ENCODE measurements at regions not wholly inside any gene's neighbourhood (a gene's known extent, or its start where the extent isn't known, plus 50 kb on each side); places are given as distances from the start of the nearest gene placed in this dataset.

DNA sequence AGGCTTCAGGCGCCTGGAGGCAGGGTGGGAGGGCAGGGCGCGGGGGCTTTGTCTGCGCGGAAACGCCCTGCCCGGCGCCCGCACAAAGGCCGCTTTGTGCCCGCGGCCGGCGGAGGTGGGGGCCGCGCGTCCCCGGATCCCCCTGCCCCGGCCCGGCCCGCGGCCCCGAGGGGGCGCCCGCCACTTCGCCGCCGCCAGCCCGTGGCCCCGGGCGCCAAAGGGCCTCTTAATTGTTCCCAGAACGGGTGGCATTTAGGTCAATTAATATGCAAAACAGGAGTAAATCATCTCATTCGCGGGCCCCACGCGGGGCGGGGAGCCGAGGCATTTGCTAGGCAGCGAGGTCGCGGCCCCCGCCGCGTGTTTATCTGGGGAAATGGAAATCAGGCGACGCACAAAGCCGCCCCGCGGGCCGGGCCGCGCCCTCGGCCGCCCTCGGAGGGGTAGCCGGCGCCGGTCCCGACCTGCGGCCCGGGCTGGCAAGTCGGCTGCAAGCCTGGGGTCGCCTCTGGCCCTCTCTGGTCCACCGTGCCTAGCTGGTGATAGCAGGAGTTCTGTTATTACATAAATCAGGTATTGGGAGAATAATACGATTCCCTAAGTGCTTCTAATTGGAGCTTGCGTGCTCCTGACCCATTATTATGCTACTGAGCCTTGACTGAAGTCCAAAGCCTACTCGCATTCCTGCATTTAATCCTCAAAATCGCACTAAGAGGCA lies 148.2 kb upstream of the GLI2 start:
- no peak for DNase-seq (ENCODE audit: low read depth, low spot score)

DNA sequence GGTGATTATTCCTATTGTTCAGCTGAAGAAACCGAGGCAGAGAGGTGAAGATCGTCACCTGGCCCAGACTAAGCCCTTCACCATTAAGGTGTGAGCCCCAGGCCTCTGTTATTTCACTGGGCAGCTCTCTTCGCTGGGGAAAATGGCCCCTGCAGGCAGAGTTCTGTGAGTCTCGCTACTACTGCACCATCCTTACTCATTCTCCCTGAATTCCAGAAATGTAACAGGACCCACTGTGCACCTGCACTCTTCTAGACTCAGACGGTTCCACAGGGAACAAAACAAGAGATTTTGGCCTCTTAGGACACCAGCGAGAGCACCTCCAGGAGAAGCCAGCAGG lies 147.7 kb upstream of the GLI2 start:
- DNase-seq (ENCODE audit: low read depth, low spot score): no peak

GRCh38 chr2:120589771-120590608 lies 145.7 kb upstream of the GLI2 start:
- DNase-seq (ENCODE audit: low read depth, low spot score): no peak

DNA sequence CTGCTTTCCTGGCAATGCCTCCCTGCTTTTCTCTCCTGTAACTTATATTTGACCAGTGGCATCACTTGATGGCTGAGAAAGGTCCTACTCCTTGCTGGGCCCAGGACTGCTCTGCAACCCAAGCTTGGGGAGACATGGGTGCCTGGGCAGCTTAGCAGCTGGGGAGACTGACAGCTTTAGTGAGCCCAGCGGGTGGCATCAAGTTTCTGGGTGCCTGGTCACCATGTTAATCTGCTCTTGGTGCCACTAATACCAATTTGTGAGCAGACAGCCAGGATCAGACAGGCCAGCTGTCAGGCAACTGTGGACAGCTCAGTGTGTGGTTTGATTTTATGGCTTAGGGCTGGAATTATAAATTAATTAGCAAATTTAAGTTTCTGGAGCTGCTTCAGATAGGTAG lies 144.8 kb upstream of the GLI2 start:
- no peak for DNase-seq (ENCODE audit: low read depth, low spot score)

DNA sequence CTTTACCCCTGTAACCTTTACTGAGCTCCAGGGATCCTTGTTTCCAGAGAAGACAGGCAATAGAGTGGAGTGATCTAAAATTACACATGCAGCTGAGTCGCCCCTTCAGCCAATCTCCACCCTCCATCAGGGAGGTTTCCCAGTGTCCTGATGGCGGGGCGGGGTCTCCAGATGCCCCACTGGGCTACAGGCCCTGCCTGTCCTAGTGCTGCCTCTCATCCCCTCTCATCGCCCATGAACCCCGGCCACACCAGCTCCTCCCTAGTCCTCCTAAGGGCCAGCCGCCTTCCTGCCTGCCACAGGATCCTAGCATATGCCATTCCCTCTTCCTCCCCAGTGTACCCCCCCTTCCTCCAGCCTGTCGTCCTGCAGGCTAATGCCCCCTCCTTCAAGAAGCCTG lies 144.1 kb upstream of the GLI2 start:
- DNase-seq (ENCODE audit: low read depth, low spot score): no peak

DNA sequence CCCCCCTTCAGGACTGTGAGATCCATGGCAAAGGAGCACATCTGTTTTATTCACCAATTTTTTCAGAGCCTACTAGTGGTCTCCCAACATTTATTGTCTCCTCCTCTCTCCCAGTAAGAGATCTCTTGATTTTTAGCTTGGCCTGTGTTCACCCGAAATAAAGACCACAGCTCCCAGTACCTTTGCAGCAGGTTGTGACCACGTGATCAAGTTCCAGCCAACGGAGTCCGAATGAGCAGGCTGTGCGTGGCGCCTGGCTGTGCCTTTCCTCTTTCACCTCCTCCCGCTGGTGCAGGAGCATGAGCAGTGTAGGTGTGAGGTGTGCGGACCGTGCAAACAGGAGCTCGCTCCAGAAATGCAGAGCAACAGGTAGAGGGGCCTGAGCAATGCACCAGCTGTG lies 143.6 kb upstream of the GLI2 start:
- no peak for DNase-seq (ENCODE audit: low read depth, low spot score)

GRCh38 chr2:120593921-120594686 lies 141.6 kb upstream of the GLI2 start:
- no peak for DNase-seq (ENCODE audit: low read depth, low spot score)

DNA sequence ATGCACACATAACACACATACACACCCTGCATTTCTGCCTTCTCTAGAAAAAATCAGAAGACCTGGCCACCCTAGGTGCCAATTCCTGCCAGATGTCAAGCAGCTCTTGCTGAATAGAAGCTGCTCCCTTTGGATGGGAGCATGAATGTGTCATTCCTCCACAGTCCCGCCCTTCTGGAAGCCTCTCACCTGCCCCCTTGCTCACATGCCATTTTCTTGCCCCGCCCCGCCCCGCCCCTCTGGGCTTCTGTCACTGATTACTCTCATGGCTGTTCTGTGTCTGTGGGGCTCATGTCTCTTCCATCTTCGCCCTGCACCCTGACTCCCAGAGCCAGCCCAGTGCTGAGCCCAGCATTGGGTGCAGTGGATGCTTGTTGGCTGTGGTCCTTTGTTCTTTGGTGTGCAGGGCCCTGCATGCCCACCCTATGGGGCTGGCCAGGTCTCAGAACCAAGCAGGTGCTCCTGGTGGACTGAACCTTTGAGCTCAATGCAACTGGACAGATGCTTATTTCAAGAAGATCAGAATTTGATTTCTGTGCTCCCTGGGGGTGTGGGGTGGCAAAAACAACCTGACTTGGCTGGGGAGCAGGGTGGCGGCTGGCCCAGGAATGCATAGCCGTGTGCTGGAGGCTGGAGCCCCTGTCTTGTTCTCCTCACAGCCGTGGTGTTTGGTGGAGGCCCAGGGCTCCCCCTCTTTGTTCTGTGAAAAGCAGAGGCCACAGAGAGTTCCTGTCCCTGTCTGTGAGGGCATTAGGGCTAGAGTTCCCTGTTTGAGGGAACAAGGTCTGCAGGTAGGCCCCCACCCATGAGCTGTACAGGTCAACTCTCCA lies 140.6 kb upstream of the GLI2 start:
- no peak for DNase-seq (ENCODE audit: low read depth, low spot score)

GRCh38 chr2:120595739-120596138 lies 139.9 kb upstream of the GLI2 start:
- no peak for DNase-seq (ENCODE audit: low read depth, low spot score)

- DNase-seq (ENCODE audit: low read depth, low spot score): no peak
Measured at GRCh38 chr2:120596191-120596811, 139.4 kb upstream of the GLI2 start.

- no peak for DNase-seq (ENCODE audit: low read depth, low spot score)
Measured at GRCh38 chr2:120596990-120597594, 138.6 kb upstream of the GLI2 start.

DNA sequence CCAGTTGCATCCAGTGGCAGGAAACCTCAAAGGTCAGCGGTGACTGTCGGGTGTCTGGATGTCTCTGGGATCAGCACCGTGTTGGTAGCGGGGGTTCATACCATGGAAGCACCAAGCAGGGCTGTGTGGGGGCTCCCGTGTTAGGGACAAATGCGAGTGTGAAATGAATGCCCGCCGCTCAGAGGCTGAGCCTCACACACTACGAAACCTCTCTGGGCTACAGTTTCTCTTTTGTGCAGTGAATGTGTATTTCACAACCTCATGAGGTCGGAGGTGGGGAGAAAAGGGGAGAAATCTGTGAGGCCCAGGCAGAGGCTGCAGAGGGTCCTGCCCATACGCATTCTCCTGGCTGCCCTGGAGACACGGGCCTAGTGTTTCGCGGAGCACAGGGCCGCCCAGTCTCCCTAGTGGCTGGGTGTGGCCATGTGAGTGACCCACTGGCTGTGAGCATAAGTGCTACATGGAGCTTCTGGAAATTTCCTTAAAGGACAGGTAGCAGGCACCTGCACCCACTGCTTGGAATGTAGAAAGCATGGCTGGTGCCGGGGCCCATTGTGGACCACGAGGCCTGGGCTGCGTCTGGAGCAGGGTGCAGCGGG lies 138.0 kb upstream of the GLI2 start:
- no peak for DNase-seq (ENCODE audit: low read depth, low spot score)

- DNase-seq (ENCODE audit: low read depth, low spot score): no peak
Measured at GRCh38 chr2:120598416-120598815, 137.3 kb upstream of the GLI2 start.

DNA sequence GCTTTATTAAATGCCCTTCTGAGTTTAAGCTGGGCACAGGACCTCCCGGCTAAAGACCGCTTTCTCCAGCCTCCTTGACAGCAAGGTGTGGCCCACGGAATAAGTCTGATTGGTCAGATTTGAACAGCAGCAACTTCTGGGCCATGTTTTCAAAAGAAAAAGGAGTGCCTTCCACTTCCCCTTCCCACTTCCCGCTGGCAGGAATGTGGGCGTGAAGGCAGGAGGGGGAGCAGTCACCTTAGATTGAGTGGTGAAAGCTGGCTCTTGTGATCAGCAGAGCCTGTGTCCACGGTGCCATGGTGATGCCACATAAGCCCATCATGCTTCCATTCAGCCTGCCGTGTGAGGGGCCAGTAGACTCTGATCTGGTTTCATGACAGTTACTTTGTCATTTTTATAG lies 136.6 kb upstream of the GLI2 start:
- DNase-seq (ENCODE audit: low read depth, low spot score): no peak

GRCh38 chr2:120599656-120600055 lies 136.0 kb upstream of the GLI2 start:
- DNase-seq (ENCODE audit: low read depth, low spot score): no peak

GRCh38 chr2:120600335-120600734 lies 135.3 kb upstream of the GLI2 start:
- DNase-seq (ENCODE audit: low read depth, low spot score): no peak

- no peak for DNase-seq (ENCODE audit: low read depth, low spot score)
Measured at GRCh38 chr2:120600786-120601185, 134.9 kb upstream of the GLI2 start.

- no peak for DNase-seq (ENCODE audit: low read depth, low spot score)
Measured at GRCh38 chr2:120601566-120601965, 134.1 kb upstream of the GLI2 start.

GRCh38 chr2:120602251-120602650 lies 133.4 kb upstream of the GLI2 start:
- DNase-seq (ENCODE audit: low read depth, low spot score): no peak

GRCh38 chr2:120604767-120605166 lies 130.9 kb upstream of the GLI2 start:
- no peak for DNase-seq (ENCODE audit: low read depth, low spot score)

All from activated naive CD8-positive, alpha-beta T cell treated with anti-CD3 and anti-CD28 coated beads, Interleukin-2, amount 50 U/mL, for 16 hours (primary cell).